ENCODE measurements at regions not wholly inside any gene's neighbourhood (a gene's known extent, or its start where the extent isn't known, plus 50 kb on each side); places are given as distances from the start of the nearest gene placed in this dataset.

GRCh38 chr13:106883976-106884375 lies 316.0 kb upstream of the ARGLU1 start:
- TF ChIP-seq GABPA (IDR thresholded peaks at IDR 0.05; ENCODE audit: low read depth) = no peak
- TF ChIP-seq TEAD4 (IDR thresholded peaks at IDR 0.05; ENCODE audit: borderline replicate concordance, insufficient read depth) = no peak
- TF ChIP-seq POLR2AphosphoS5 (IDR thresholded peaks at IDR 0.05; ENCODE audit: low read depth, low read length) = no peak
- no peak for TF ChIP-seq TAF1 (IDR thresholded peaks at IDR 0.05; ENCODE audit: borderline replicate concordance, low read depth, low read length)
- no peak for TF ChIP-seq CTCF (IDR thresholded peaks at IDR 0.05)
- TF ChIP-seq MEF2A (IDR thresholded peaks at IDR 0.05; ENCODE audit: borderline replicate concordance, low read depth) = no peak
